ENCODE measurements at regions not wholly inside any gene's neighbourhood (a gene's known extent, or its start where the extent isn't known, plus 50 kb on each side); places are given as distances from the start of the nearest gene placed in this dataset.
"Not testable (repeated sequence)": the region's sequence is repeated elsewhere in the genome, so short reads cannot be mapped to it uniquely, and the experiment has no call there.

DNA sequence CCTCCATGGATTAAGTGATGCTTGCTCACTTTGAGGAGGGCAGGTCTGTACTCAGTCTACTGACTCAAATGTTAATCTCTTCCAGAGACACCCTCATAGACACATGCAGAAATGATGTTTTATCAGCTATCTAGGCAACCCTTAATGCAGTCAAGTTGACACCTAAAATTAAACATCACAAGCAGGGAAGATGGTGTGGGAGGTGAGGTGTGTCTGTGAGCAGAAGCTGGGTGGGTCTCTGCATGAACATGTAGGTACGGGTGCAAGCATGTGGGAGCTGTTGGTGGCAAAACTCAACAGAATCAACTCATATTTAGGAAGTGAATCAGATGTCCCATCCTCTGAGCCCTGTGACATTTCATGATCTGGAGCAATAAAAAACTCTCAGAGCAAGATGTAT is 249.2 kb upstream of the SGCG start:
- H3K9me3 ChIP-seq, result no peaks in the 10 kb centered on the region
- H3K36me3 ChIP-seq, result no peaks in the 10 kb centered on the region
- no peak for DNase-seq
- intact Hi-C loops (cut with DNase I; ENCODE audit: low total_unique reads) (no loop called here), in situ Hi-C loops (cut with MboI; ENCODE audit: low sequenced_read_pairs in 4 of 4) (no loop called here)
- TF ChIP-seq CTCF (IDR thresholded peaks at IDR 0.05 in 4 of 5, conservative IDR thresholded peaks at IDR 0.05 in 1 of 5) (no peak), POLR2A (IDR thresholded peaks at IDR 0.05) (no peak)
- no peak overlapping the region for H3K27ac ChIP-seq
- ATAC-seq, result no peak
- no peaks in the 10 kb centered on the region for H3K4me1 ChIP-seq
- peaks cover 0 to 3% (median 0%) of the 10 kb centered on the region in 3 donors for H3K27me3 ChIP-seq
- H3K4me3 ChIP-seq, result no peak overlapping the region

DNA sequence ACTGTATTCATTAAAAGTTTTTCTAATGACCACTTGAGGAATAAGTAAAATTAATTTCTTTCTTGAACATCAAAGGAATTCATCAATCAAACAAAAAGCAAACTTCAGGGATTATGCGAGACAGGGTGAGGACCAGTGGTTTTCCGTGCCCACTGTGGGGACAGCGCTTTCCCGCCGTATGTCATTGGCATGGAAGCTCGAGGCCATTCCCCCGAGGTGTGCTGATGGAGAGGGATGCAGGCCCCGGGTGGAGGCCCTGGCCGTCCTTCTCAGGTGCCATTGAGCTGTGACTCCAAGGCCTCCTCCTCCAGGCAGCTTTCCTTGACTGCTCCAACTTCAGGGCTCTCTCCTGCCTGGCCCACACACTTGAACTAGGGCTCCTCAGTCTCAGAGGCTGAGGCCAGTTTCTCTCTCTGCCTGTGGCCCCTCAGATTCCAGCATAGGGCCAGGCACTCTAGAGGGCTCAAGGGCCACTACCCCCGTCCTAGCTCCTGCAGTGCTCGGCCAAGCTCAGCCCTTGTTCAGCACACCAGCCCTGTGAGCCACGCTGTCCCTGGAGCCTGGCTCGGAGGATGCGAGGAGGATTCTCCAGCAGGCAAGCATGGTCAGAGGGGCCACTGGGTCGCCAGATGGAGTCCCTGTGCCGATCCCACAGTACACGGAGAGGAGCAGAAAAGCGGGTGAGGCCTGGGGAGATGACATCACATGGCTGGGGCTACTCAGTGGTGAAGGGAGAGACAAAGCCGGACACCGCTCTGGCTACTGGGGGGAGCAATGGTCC is 248.0 kb upstream of the SGCG start:
- H3K4me1 ChIP-seq; H3K9me3 ChIP-seq; ATAC-seq; in situ Hi-C loops (cut with MboI; ENCODE audit: low sequenced_read_pairs in 4 of 4); H3K27me3 ChIP-seq; H3K27ac ChIP-seq; DNase-seq; intact Hi-C loops (cut with DNase I; ENCODE audit: low total_unique reads); H3K36me3 ChIP-seq; H3K4me3 ChIP-seq: not testable (repeated sequence)

GRCh38 chr13:22933571-22934181 is 247.1 kb upstream of the SGCG start:
- intact Hi-C loops (cut with DNase I; ENCODE audit: low total_unique reads) (no loop called here), in situ Hi-C loops (cut with MboI; ENCODE audit: low sequenced_read_pairs in 4 of 4) (no loop called here)
- H3K4me1 ChIP-seq, result no peaks in the 10 kb centered on the region
- no peaks in the 10 kb centered on the region for H3K36me3 ChIP-seq
- TF ChIP-seq CTCF (IDR thresholded peaks at IDR 0.05 in 4 of 5, conservative IDR thresholded peaks at IDR 0.05 in 1 of 5) (no peak), POLR2A (IDR thresholded peaks at IDR 0.05) (no peak)
- no peak overlapping the region for H3K4me3 ChIP-seq
- DNase-seq (no peak), ATAC-seq (no peak)
- no peak overlapping the region for H3K27ac ChIP-seq
- H3K27me3 ChIP-seq, result no peaks in the 10 kb centered on the region
- no peaks in the 10 kb centered on the region for H3K9me3 ChIP-seq

DNA sequence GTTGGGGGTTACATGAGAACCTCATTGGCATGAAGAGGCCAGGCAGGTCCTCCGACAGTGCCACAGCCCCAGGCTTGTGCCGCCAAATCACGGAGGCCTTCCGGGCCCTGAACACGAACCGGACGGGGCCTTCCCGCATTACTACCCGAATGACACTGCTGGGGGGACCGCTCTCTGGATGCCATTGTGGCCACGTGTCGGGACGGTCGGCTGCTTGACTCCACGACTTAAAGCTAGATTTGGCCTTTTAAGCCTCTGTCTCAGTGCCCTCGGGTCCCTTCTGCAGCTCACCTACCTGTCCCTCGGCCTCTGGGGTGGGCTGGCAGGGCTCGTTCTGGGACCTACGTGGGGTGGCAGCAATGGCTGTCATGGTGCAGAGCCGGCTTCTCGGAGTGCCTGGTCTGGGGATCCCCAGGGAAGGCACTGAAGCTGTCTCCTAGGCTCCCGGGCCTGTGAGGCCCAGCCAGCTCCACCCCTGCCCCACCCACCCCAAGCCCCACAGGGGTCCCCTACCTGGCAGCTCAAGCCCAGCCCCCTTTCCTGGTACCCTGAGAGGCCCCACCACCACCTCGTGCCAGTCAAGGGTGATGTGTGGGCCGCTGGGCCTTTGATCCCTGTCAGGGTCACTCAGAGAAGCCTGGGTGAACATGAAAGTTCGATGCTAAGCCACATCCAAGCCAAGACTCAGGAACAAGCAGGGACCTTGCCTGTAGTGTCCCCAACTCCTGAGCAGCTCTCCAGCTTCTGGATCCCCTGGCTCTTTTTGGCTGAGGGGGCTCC is 245.8 kb upstream of the SGCG start:
- TF ChIP-seq CTCF (IDR thresholded peaks at IDR 0.05 in 4 of 5, conservative IDR thresholded peaks at IDR 0.05 in 1 of 5) (no peak), POLR2A (IDR thresholded peaks at IDR 0.05) (no peak)
- in situ Hi-C loops (cut with MboI; ENCODE audit: low sequenced_read_pairs in 4 of 4), result no loop called here
- Histone ChIP-seq H3K4me1 (no peaks in the 10 kb centered on the region), H3K4me3 (no peak overlapping the region), H3K36me3 (no peaks in the 10 kb centered on the region), H3K27ac (no peak overlapping the region), H3K9me3 (no peaks in the 10 kb centered on the region), H3K27me3 (no peaks in the 10 kb centered on the region)
- ATAC-seq (no peak), DNase-seq (no peak)
- intact Hi-C loops (cut with DNase I; ENCODE audit: low total_unique reads), result no loop called here

DNA sequence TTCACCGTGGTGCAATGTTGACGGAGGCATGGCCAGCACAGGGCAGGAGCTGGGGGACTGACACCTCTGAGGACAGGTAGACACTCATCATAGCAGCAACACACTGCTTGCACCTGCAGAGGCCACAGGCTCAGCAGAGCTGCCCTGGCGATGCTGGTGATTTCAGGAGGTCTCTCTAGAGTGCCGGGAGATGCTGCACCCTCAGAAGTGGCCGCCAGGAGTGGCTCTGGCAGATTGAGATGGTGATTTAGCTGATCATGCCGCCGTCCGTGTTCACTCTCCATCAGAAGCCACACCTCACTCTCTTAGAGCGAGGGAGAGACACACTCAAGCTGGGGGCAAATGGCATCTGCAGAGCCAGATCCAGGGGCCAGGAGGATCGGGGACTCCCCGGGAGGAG is 244.6 kb upstream of the SGCG start:
- Histone ChIP-seq H3K4me1 (no peaks in the 10 kb centered on the region), H3K27ac (no peak overlapping the region), H3K36me3 (no peaks in the 10 kb centered on the region), H3K27me3 (no peaks in the 10 kb centered on the region), H3K4me3 (no peak overlapping the region), H3K9me3 (no peaks in the 10 kb centered on the region)
- TF ChIP-seq CTCF (IDR thresholded peaks at IDR 0.05 in 4 of 5, conservative IDR thresholded peaks at IDR 0.05 in 1 of 5), result no peak
- no peak for TF ChIP-seq POLR2A (IDR thresholded peaks at IDR 0.05)
- in situ Hi-C loops (cut with MboI; ENCODE audit: low sequenced_read_pairs in 4 of 4) (no loop called here), intact Hi-C loops (cut with DNase I; ENCODE audit: low total_unique reads) (no loop called here)
- ATAC-seq, result no peak
- no peak for DNase-seq

Measured in gastrocnemius medialis (tissue), 4 donors.